Calu3 (cell line): ENCODE measurements at regions not wholly inside any gene's neighbourhood (a gene's known extent, or its start where the extent isn't known, plus 50 kb on each side); places are given as distances from the start of the nearest gene placed in this dataset.

Source experiments
- BruUV-seq: library from RNA; stranded (reverse); fragments of 400-500 nt; replicated peaks from 2 replicates; lab custom pipeline; 2021; lab: Mats Ljungman, UMichigan
- CTCF ChIA-PET: fragments of 300-600 bp; sonication (Branson Sonifier 250); formaldehyde crosslinking; loops from one replicate; lab custom pipeline; 2022; ENCODE audit warnings: antibody characterized with exemption; lab: Charles Lee
- DNase-seq: peaks from one replicate; pipeline ENCODE4 v3.0.0; 2022
- H3K27ac Mint-ChIP-seq: one replicate; pipeline ENCODE4 v1.8.0; 2022; ENCODE audit warnings: mixed read lengths; ENCODE audit not compliant: unreplicated experiment
- H3K27me3 Mint-ChIP-seq: one replicate; pipeline ENCODE4 v1.8.0; 2022; ENCODE audit warnings: mixed read lengths; ENCODE audit not compliant: unreplicated experiment
- H3K36me3 Mint-ChIP-seq: one replicate; pipeline ENCODE4 v1.8.0; 2022; ENCODE audit warnings: mild to moderate bottlenecking, moderate library complexity, mixed read lengths; ENCODE audit not compliant: insufficient read depth, unreplicated experiment
- H3K4me1 Mint-ChIP-seq: one replicate; pipeline ENCODE4 v1.8.0; 2022; ENCODE audit warnings: mild to moderate bottlenecking, low read depth, mixed read lengths; ENCODE audit not compliant: unreplicated experiment
- H3K4me3 Mint-ChIP-seq: one replicate; pipeline ENCODE4 v1.8.0; 2022; ENCODE audit warnings: mild to moderate bottlenecking, low read depth, moderate library complexity, mixed read lengths; ENCODE audit not compliant: unreplicated experiment
- H3K9me3 Mint-ChIP-seq: one replicate; pipeline ENCODE4 v1.8.0; 2022; ENCODE audit warnings: low read depth, mixed read lengths; ENCODE audit not compliant: unreplicated experiment
- intact Hi-C: fragments of 100-400 bp; cut with micrococcal nuclease; formaldehyde crosslinking; loops from one replicate; pipeline ENCODE4 v1.10.0; 2022; ENCODE audit not compliant: unreplicated experiment
- TF ChIP-seq, protein P1 (sequence below): fragments of 200-600 bp; IDR thresholded peaks from one replicate; pipeline ENCODE4 v1.8.0; 2022; ENCODE audit warnings: antibody characterized with exemption; ENCODE audit not compliant: unreplicated experiment

DNA sequence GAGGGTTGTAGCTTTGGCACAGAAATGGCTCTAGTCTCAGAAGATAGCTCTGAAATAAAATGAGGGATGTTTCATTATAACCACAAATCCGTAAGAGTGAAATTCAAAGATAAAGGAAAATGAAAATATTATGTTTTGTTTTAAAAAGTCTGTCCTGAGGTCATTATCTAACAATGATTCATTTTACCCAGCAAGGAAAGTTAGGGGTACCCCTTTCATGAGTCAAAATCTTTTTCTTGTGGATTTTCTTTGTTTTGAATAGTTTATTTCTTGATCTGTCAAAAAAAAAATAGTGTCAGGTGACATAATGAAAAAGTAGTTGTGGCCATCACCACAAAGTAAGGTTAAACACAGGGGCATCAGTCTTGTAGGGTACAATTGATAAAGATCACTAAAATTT is 59.7 kb upstream of the MYB start:
- Mint-ChIP-seq H3K9me3 (no peaks in the 10 kb centered on the region), H3K36me3 (no peaks in the 10 kb centered on the region), H3K4me3 (no peak overlapping the region), H3K4me1 (no peaks in the 10 kb centered on the region), H3K27me3 (peaks cover 14% of the 10 kb centered on the region), H3K27ac (no peak overlapping the region)
- TF ChIP-seq, protein P1, sequence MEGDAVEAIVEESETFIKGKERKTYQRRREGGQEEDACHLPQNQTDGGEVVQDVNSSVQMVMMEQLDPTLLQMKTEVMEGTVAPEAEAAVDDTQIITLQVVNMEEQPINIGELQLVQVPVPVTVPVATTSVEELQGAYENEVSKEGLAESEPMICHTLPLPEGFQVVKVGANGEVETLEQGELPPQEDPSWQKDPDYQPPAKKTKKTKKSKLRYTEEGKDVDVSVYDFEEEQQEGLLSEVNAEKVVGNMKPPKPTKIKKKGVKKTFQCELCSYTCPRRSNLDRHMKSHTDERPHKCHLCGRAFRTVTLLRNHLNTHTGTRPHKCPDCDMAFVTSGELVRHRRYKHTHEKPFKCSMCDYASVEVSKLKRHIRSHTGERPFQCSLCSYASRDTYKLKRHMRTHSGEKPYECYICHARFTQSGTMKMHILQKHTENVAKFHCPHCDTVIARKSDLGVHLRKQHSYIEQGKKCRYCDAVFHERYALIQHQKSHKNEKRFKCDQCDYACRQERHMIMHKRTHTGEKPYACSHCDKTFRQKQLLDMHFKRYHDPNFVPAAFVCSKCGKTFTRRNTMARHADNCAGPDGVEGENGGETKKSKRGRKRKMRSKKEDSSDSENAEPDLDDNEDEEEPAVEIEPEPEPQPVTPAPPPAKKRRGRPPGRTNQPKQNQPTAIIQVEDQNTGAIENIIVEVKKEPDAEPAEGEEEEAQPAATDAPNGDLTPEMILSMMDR, result no peak
- CTCF ChIA-PET, result no interaction called here
- DNase-seq, result no peak
- intact Hi-C loops, result no loop called here
- BruUV-seq, result no TSS peak

DNA sequence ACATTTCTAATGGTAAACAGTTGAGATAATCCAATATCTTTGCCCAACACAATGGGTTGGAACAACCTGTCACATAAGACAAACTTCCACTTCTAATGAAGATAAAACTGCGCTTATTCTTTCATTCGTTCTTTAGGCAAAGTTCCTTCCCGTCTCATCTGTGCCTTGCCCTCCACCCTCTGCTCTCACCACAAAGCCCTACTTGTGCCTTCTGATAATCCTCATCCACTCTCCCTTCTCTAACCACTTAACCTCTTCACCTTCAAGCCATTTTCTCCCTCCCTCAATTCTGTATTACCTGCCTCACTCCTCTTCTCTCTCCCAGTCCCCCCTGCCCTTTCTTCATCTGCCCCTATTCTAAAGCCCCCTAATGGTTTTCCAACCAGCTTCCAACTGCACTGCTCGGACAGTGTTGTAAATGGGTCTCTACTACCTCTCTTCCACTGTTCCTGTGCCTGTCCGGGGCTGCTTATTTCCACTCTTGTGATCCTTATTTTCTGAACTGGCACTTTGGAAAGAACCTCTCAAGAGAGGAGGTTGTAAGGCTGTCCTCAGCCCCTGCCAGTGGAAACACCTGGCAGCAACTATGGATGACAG is 62.9 kb upstream of the MYB start:
- Mint-ChIP-seq H3K27ac (no peak overlapping the region), H3K4me1 (no peaks in the 10 kb centered on the region), H3K4me3 (no peak overlapping the region), H3K36me3 (no peaks in the 10 kb centered on the region), H3K9me3 (no peaks in the 10 kb centered on the region), H3K27me3 (peaks cover 14% of the 10 kb centered on the region)
- no TSS peak for BruUV-seq
- no peak for DNase-seq
- intact Hi-C loops, result no loop called here
- TF ChIP-seq, protein P1, result no peak
- CTCF ChIA-PET, result no interaction called here

DNA sequence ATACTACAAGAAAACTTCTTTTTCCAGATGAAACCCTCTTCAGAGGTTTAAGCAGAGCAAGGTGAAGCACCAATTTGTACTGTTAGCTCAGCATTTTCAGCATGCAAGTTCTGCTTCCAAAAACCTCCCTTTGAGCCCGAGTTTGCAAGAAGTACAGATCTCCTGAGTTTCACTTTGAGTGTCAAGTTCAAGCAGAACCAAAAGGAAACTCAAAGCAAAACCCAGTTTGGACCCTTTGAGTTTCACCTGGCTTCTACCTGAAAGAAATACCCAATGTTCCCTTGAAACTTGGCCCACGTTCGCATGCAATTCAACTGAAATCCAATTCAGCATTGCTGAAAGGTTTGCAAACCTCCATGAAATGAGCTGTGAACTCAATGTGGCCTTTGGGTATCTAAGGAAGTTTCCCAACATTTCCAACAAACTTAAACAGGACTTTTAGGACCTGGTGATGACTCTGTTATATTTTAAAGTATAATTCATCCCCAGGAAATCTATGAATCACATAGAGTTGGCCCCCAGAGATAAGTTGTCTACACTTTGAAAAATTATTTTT is 62.9 kb upstream of the HBS1L start:
- TF ChIP-seq, protein P1, result no peak
- CTCF ChIA-PET, result no interaction called here
- no TSS peak for BruUV-seq

DNA sequence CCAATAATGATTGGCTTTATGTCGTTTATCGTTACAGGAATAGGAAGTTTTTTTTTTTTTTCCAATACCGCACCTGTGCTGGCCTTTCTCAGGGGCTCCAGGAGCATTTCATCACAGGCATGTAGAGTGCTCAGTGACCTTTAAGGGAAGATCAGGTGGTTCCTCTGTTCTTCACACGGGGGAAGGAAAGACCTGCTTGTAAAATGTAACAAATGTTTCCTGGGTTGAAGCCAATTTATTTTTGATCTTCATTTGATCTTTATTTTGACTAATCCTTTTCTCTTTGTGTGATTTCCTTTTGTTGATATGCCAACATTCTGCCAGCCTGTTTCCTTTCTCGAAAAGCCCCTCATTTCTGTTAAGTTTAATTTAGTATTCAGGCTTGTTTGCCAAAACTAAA is 61.9 kb upstream of the HBS1L start:
- Mint-ChIP-seq H3K9me3 (no peaks in the 10 kb centered on the region), H3K27ac (no peak overlapping the region), H3K4me1 (no peaks in the 10 kb centered on the region), H3K36me3 (no peaks in the 10 kb centered on the region), H3K27me3 (peaks cover 14% of the 10 kb centered on the region), H3K4me3 (no peak overlapping the region)
- CTCF ChIA-PET, result no interaction called here
- TF ChIP-seq, protein P1, result no peak
- BruUV-seq, result no TSS peak
- intact Hi-C loops, result no loop called here
- no peak for DNase-seq

More for the DNA sequence above, 62.9 kb upstream of the HBS1L start:
- Mint-ChIP-seq H3K36me3 (no peaks in the 10 kb centered on the region), H3K27me3 (peaks cover 14% of the 10 kb centered on the region), H3K9me3 (no peaks in the 10 kb centered on the region), H3K27ac (no peak overlapping the region), H3K4me3 (no peak overlapping the region), H3K4me1 (no peaks in the 10 kb centered on the region)
- intact Hi-C loops, result no loop called here
- no peak for DNase-seq
